AG04450 (cell line): ENCODE measurements at regions not wholly inside any gene's neighbourhood (a gene's known extent, or its start where the extent isn't known, plus 50 kb on each side); places are given as distances from the start of the nearest gene placed in this dataset.
"Not testable (repeated sequence)": the region's sequence is repeated elsewhere in the genome, so short reads cannot be mapped to it uniquely, and the experiment has no call there.

Experiments used
- CTCF ChIA-PET: fragments of 300-600, 350-600 bp; formaldehyde crosslinking; extraction: SDS; loops from one replicate; lab custom pipeline; 2022; ENCODE audit warnings: antibody characterized with exemption, inconsistent platforms; lab: Charles Lee
- POLR2A ChIA-PET: fragments of 350-600 bp; formaldehyde crosslinking; extraction: SDS; loops from one replicate; lab custom pipeline; 2021; ENCODE audit warnings: antibody characterized with exemption, inconsistent platforms; lab: Yijun Ruan, JAX
- DNase-seq: peaks from one replicate; pipeline ENCODE4 v3.0.0-alpha.2; 2011; ENCODE audit warnings: low read depth, low spot score
- H3K27ac ChIP-seq: one replicate; pipeline ENCODE4 v1.5.1; 2012; ENCODE audit warnings: low read depth, low read length, control low read depth
- H3K27me3 ChIP-seq: one replicate; pipeline ENCODE4 v1.6.0; 2012; ENCODE audit warnings: low read length; ENCODE audit not compliant: control insufficient read depth, insufficient read depth
- H3K4me3 ChIP-seq: 2 replicates; pipeline ENCODE4 v1.5.1; 2011; ENCODE audit warnings: mild to moderate bottlenecking, low read depth, low read length, control low read depth
- H3K9me3 ChIP-seq: 2 replicates; pipeline ENCODE4 v1.5.1; 2012; ENCODE audit warnings: low read length; ENCODE audit not compliant: control insufficient read depth, insufficient read depth
- CTCF ChIP-seq: IDR thresholded peaks from 2 replicates; pipeline ENCODE4 v1.5.1; 2011; ENCODE audit warnings: low read depth, low read length, control low read depth, inconsistent platforms

GRCh38 chr3:82448320-82448719 lies 686.9 kb upstream of the GBE1 start:
- TF ChIP-seq CTCF, result no peak
- Histone ChIP-seq H3K4me3 (no peak overlapping the region), H3K9me3 (peaks cover 18% of the 10 kb centered on the region), H3K27ac (no peak overlapping the region), H3K27me3 (no peaks in the 10 kb centered on the region)
- ChIA-PET CTCF (interaction anchor here (0.6 kb wide), 1 partner anchor 461 kb away, joined by 4 read pairs; no protein-coding TSS in a partner anchor), POLR2A (no interaction called here)
- no peak for DNase-seq

- DNase-seq, POLR2A ChIA-PET, H3K27me3 ChIP-seq, H3K9me3 ChIP-seq, H3K4me3 ChIP-seq, CTCF ChIA-PET, H3K27ac ChIP-seq: not testable (repeated sequence)
These were observed 667.4 kb upstream of the GBE1 start for GRCh38 chr3:82428821-82429220.

- POLR2A ChIA-PET, result no interaction called here
- no peak for TF ChIP-seq CTCF
- CTCF ChIA-PET, result no interaction called here
- DNase-seq, result no peak
- Histone ChIP-seq H3K9me3 (peaks cover 3% of the 10 kb centered on the region; the same call in 1 of the 2 replicates), H3K27ac (no peak overlapping the region), H3K4me3 (no peak overlapping the region), H3K27me3 (no peaks in the 10 kb centered on the region)
These were observed 662.5 kb upstream of the GBE1 start for GRCh38 chr3:82424031-82424339.

- Histone ChIP-seq H3K9me3 (no peaks in the 10 kb centered on the region), H3K27ac (no peak overlapping the region), H3K4me3 (no peak overlapping the region), H3K27me3 (no peaks in the 10 kb centered on the region)
- ChIA-PET POLR2A (no interaction called here), CTCF (no interaction called here)
- no peak for TF ChIP-seq CTCF
- no peak for DNase-seq
These were observed 662.0 kb upstream of the GBE1 start for GRCh38 chr3:82423268-82424030.

- Histone ChIP-seq H3K27me3 (no peaks in the 10 kb centered on the region), H3K9me3 (no peaks in the 10 kb centered on the region), H3K4me3 (no peak overlapping the region), H3K27ac (no peak overlapping the region)
- DNase-seq, result no peak
- ChIA-PET CTCF (no interaction called here), POLR2A (no interaction called here)
- no peak for TF ChIP-seq CTCF
These were observed 655.4 kb upstream of the GBE1 start for GRCh38 chr3:82416830-82417229.
